Left ventricle myocardium inferior (tissue), 1 donor: ENCODE measurements at regions not wholly inside any gene's neighbourhood (a gene's known extent, or its start where the extent isn't known, plus 50 kb on each side); places are given as distances from the start of the nearest gene placed in this dataset.

ENCODE experiments used
- DNase-seq: peaks from one replicate; pipeline ENCODE4 v3.0.0-alpha.2; 2020
- H3K27ac ChIP-seq: fragments of 200-600 bp; replicated peaks from 2 replicates; pipeline ENCODE4 v1.8.0; 2021
- H3K27me3 ChIP-seq: fragments of 200-600 bp; 2 replicates; pipeline ENCODE4 v1.8.0; 2021; ENCODE audit warnings: low read depth
- H3K36me3 ChIP-seq: fragments of 200-600 bp; 2 replicates; pipeline ENCODE4 v1.8.0; 2021
- H3K4me1 ChIP-seq: fragments of 200-600 bp; 2 replicates; pipeline ENCODE4 v1.8.0; 2021
- H3K4me3 ChIP-seq: fragments of 200-600 bp; 2 replicates; pipeline ENCODE4 v1.8.0; 2021; ENCODE audit warnings: mild to moderate bottlenecking, moderate library complexity
- H3K9me3 ChIP-seq: fragments of 200-600 bp; replicated peaks from 2 replicates; pipeline ENCODE4 v1.8.0; 2021
- CTCF ChIP-seq: fragments of 200-600 bp; IDR thresholded peaks from 2 replicates; pipeline ENCODE4 v1.8.0; 2021; ENCODE audit warnings: antibody characterized with exemption, mild to moderate bottlenecking, borderline replicate concordance
- intact Hi-C: fragments of 100-400 bp; cut with micrococcal nuclease; formaldehyde crosslinking; loops from one replicate; pipeline ENCODE4 v1.11.0; 2022
- donor health status: DM: no; HTN: yes; CAD: no; lungs with severe emphysema.

GRCh38 chr13:37194428-37194861, 89.0 kb upstream of the CSNK1A1L start:
- no peak for DNase-seq
- H3K36me3 ChIP-seq: no peaks in the 10 kb centered on the region
- TF ChIP-seq CTCF: no peak
- intact Hi-C loops: no loop called here
- H3K9me3 ChIP-seq: peaks cover 4% of the 10 kb centered on the region
- H3K27ac ChIP-seq: no peak overlapping the region
- H3K4me1 ChIP-seq: no peaks in the 10 kb centered on the region
- H3K4me3 ChIP-seq: no peak overlapping the region
- H3K27me3 ChIP-seq: no peaks in the 10 kb centered on the region

GRCh38 chr13:37192956-37193355, 87.5 kb upstream of the CSNK1A1L start:
- no peak overlapping the region for H3K4me3 ChIP-seq
- H3K27me3 ChIP-seq: no peaks in the 10 kb centered on the region
- TF ChIP-seq CTCF: no peak
- intact Hi-C loops: no loop called here
- peaks cover 16% of the 10 kb centered on the region for H3K9me3 ChIP-seq
- DNase-seq: no peak
- no peak overlapping the region for H3K27ac ChIP-seq
- H3K4me1 ChIP-seq: no peaks in the 10 kb centered on the region
- no peaks in the 10 kb centered on the region for H3K36me3 ChIP-seq

- no peaks in the 10 kb centered on the region for H3K27me3 ChIP-seq
- no peak overlapping the region for H3K27ac ChIP-seq
- no peaks in the 10 kb centered on the region for H3K4me1 ChIP-seq
- no peak for TF ChIP-seq CTCF
- peaks cover 22% of the 10 kb centered on the region for H3K9me3 ChIP-seq
- intact Hi-C loops: no loop called here
- no peak overlapping the region for H3K4me3 ChIP-seq
- DNase-seq: no peak
- H3K36me3 ChIP-seq: no peaks in the 10 kb centered on the region
Observed at GRCh38 chr13:37187621-37188020, 82.2 kb upstream of the CSNK1A1L start.

- intact Hi-C loops: no loop called here
- Histone ChIP-seq H3K4me1 (no peaks in the 10 kb centered on the region), H3K4me3 (no peak overlapping the region), H3K36me3 (no peaks in the 10 kb centered on the region), H3K9me3 (peaks cover 22% of the 10 kb centered on the region), H3K27ac (no peak overlapping the region), H3K27me3 (no peaks in the 10 kb centered on the region)
- no peak for DNase-seq
- TF ChIP-seq CTCF: no peak
Observed at GRCh38 chr13:37187105-37187504, 81.6 kb upstream of the CSNK1A1L start.

GRCh38 chr13:37181620-37182019, 76.2 kb upstream of the CSNK1A1L start:
- DNase-seq: no peak
- no peak for TF ChIP-seq CTCF
- no peaks in the 10 kb centered on the region for H3K27me3 ChIP-seq
- intact Hi-C loops: no loop called here
- no peaks in the 10 kb centered on the region for H3K4me1 ChIP-seq
- H3K4me3 ChIP-seq: no peak overlapping the region
- H3K36me3 ChIP-seq: no peaks in the 10 kb centered on the region
- peaks cover 4% of the 10 kb centered on the region for H3K9me3 ChIP-seq
- H3K27ac ChIP-seq: no peak overlapping the region

- Histone ChIP-seq H3K27ac (no peak overlapping the region), H3K4me3 (no peak overlapping the region), H3K9me3 (no peaks in the 10 kb centered on the region), H3K27me3 (no peaks in the 10 kb centered on the region), H3K36me3 (no peaks in the 10 kb centered on the region), H3K4me1 (peaks cover 7% of the 10 kb centered on the region)
- TF ChIP-seq CTCF: no peak
- no peak for DNase-seq
- intact Hi-C loops: no loop called here
Observed at GRCh38 chr13:37179645-37180044, 74.2 kb upstream of the CSNK1A1L start.
